ENCODE measurements at regions not wholly inside any gene's neighbourhood (a gene's known extent, or its start where the extent isn't known, plus 50 kb on each side); places are given as distances from the start of the nearest gene placed in this dataset.

- TF ChIP-seq EP300 (IDR thresholded peaks at IDR 0.05; ENCODE audit: borderline replicate concordance in 1 of 2, low read depth in 2 of 2, low read length in 2 of 2): no peak
- TF ChIP-seq CTCF (IDR thresholded peaks at IDR 0.05; ENCODE audit: control extremely low read depth in 1 of 3, insufficient read depth in 1 of 3, low read depth in 1 of 3, low read length in 3 of 3): no peak
- TF ChIP-seq SP1 (IDR thresholded peaks at IDR 0.05; ENCODE audit: low read depth, low read length): no peak
- TF ChIP-seq TCF12 (IDR thresholded peaks at IDR 0.05; ENCODE audit: low read depth, low read length): no peak
- TF ChIP-seq CHD7 (IDR thresholded peaks at IDR 0.05; ENCODE audit: insufficient replicate concordance, low read length): no peak
Measured at GRCh38 chr2:177332992-177333388, 59.6 kb upstream of the AGPS start (continued).
